ENCODE measurements at regions not wholly inside any gene's neighbourhood (a gene's known extent, or its start where the extent isn't known, plus 50 kb on each side); places are given as distances from the start of the nearest gene placed in this dataset.

DNA sequence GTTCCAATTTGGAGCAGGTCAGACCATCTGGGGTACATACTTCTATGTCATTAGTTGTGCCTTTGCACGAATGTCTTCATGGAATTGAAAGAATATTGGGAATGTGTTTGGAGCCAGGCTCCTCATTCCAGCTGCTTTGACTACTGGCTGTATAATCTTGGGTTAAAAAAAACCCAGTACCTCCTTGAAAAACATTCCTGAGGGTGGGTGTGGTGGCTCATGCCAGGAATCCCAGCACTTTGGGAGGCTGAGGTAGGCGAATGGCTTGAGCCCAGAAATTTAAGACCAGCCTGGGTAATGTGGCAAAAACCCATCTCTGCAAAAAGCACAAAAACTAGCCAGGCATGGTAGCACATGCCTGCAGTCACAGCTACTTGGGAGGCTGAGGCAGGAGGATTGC lies 125.6 kb downstream of the TTC8 start:
- H4K20me1 ChIP-seq (ENCODE audit: insufficient read depth, low read length) = no peaks in the 10 kb centered on the region
- intact Hi-C loops (cut with micrococcal nuclease; ENCODE audit: unreplicated experiment) = no loop called here
- TF ChIP-seq CTCF (conservative IDR thresholded peaks at IDR 0.05; ENCODE audit: low read length) = no peak
- no peak for TF ChIP-seq EZH2phosphoT487 (IDR thresholded peaks at IDR 0.05; ENCODE audit: borderline replicate concordance, low read depth, low read length)
- H3K4me1 ChIP-seq (ENCODE audit: insufficient read depth, low read length, poor library complexity, severe bottlenecking) = no peaks in the 10 kb centered on the region
- H2AFZ ChIP-seq (ENCODE audit: low read length) = no peak overlapping the region
- POLR2A ChIA-PET = no interaction called here
- no peak overlapping the region for H3K4me3 ChIP-seq (ENCODE audit: low read depth, low read length, poor library complexity, severe bottlenecking)
- H3K4me2 ChIP-seq (ENCODE audit: low read length) = no peak overlapping the region
- DNase-seq (ENCODE audit: low spot score) = no peak
- H3K36me3 ChIP-seq (ENCODE audit: insufficient read depth, low read length) = no peaks in the 10 kb centered on the region
- no peak overlapping the region for H3K27ac ChIP-seq (ENCODE audit: low read depth, low read length, poor library complexity, severe bottlenecking)
- CTCF ChIA-PET (ENCODE audit: unreplicated experiment) = no interaction called here
- H3K79me2 ChIP-seq (ENCODE audit: insufficient read depth, low read depth, low read length) = no peaks in the 10 kb centered on the region
- BruUV-seq (replicated peaks) = no TSS peak
- no peaks in the 10 kb centered on the region; the same call in 1 of the 2 replicates for H3K9me2 ChIP-seq (ENCODE audit: insufficient read depth, low read length)
- peaks cover 7% of the 10 kb centered on the region; the same call in 1 of the 2 replicates for H3K9me3 ChIP-seq (ENCODE audit: low read length)

- TF ChIP-seq EZH2phosphoT487 (IDR thresholded peaks at IDR 0.05; ENCODE audit: borderline replicate concordance, low read depth, low read length) (no peak), CTCF (conservative IDR thresholded peaks at IDR 0.05; ENCODE audit: low read length) (no peak)
Observed at GRCh38 chr14:88951370-88951769, 126.9 kb downstream of the TTC8 start.

DNA sequence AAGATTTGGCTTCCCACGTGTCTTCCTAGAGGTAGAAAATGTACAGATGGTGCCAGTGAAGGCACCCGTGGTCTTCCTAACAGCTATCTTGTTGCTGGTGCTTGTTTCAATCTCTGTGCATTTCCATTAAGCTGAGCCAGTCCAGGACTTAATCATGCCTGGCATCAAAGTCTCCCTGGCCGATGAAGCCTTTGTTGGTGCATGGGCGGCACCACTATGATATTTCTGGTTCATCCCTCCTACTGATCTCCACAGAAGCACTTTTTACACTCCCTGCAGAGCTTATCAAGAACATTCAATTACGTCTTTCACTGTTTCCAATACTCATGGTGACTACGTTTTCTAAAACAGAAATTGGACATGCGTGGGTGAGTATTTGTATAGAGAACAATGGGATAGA lies 128.4 kb downstream of the TTC8 start:
- no peak overlapping the region for H2AFZ ChIP-seq (ENCODE audit: low read length)
- no peak overlapping the region for H3K27ac ChIP-seq (ENCODE audit: low read depth, low read length, poor library complexity, severe bottlenecking)
- no peaks in the 10 kb centered on the region for H4K20me1 ChIP-seq (ENCODE audit: insufficient read depth, low read length)
- no peak overlapping the region for H3K4me2 ChIP-seq (ENCODE audit: low read length)
- no peak for DNase-seq (ENCODE audit: low spot score)
- no peaks in the 10 kb centered on the region for H3K36me3 ChIP-seq (ENCODE audit: insufficient read depth, low read length)
- peaks cover 7% of the 10 kb centered on the region; the same call in 1 of the 2 replicates for H3K9me3 ChIP-seq (ENCODE audit: low read length)
- H3K4me3 ChIP-seq (ENCODE audit: low read depth, low read length, poor library complexity, severe bottlenecking) = no peak overlapping the region
- H3K79me2 ChIP-seq (ENCODE audit: insufficient read depth, low read depth, low read length) = no peaks in the 10 kb centered on the region
- no peaks in the 10 kb centered on the region for H3K4me1 ChIP-seq (ENCODE audit: insufficient read depth, low read length, poor library complexity, severe bottlenecking)
- BruUV-seq (replicated peaks) = no TSS peak
- no peak for TF ChIP-seq CTCF (conservative IDR thresholded peaks at IDR 0.05; ENCODE audit: low read length)
- no peak for TF ChIP-seq EZH2phosphoT487 (IDR thresholded peaks at IDR 0.05; ENCODE audit: borderline replicate concordance, low read depth, low read length)
- no peaks in the 10 kb centered on the region; the same call in 1 of the 2 replicates for H3K9me2 ChIP-seq (ENCODE audit: insufficient read depth, low read length)
- CTCF ChIA-PET (ENCODE audit: unreplicated experiment) = no interaction called here
- intact Hi-C loops (cut with micrococcal nuclease; ENCODE audit: unreplicated experiment) = no loop called here
- POLR2A ChIA-PET = interaction anchor here (1.2 kb wide), 1 partner anchor 11 kb away, joined by 3 read pairs; no protein-coding TSS in a partner anchor

More at GRCh38 chr14:88951370-88951769, 126.9 kb downstream of the TTC8 start:
- no peak overlapping the region for H2AFZ ChIP-seq (ENCODE audit: low read length)
- no peak overlapping the region for H3K27ac ChIP-seq (ENCODE audit: low read depth, low read length, poor library complexity, severe bottlenecking)
- BruUV-seq (replicated peaks) = no TSS peak
- H3K9me2 ChIP-seq (ENCODE audit: insufficient read depth, low read length) = no peaks in the 10 kb centered on the region; the same call in 1 of the 2 replicates
- DNase-seq (ENCODE audit: low spot score) = no peak
- H3K4me2 ChIP-seq (ENCODE audit: low read length) = no peak overlapping the region
- intact Hi-C loops (cut with micrococcal nuclease; ENCODE audit: unreplicated experiment) = no loop called here
- ChIA-PET CTCF (ENCODE audit: unreplicated experiment) (no interaction called here), POLR2A (no interaction called here)
- no peaks in the 10 kb centered on the region for H3K36me3 ChIP-seq (ENCODE audit: insufficient read depth, low read length)
- no peaks in the 10 kb centered on the region for H4K20me1 ChIP-seq (ENCODE audit: insufficient read depth, low read length)
- H3K9me3 ChIP-seq (ENCODE audit: low read length) = peaks cover 7% of the 10 kb centered on the region; the same call in 1 of the 2 replicates
- no peaks in the 10 kb centered on the region for H3K4me1 ChIP-seq (ENCODE audit: insufficient read depth, low read length, poor library complexity, severe bottlenecking)
- no peak overlapping the region for H3K4me3 ChIP-seq (ENCODE audit: low read depth, low read length, poor library complexity, severe bottlenecking)
- no peaks in the 10 kb centered on the region for H3K79me2 ChIP-seq (ENCODE audit: insufficient read depth, low read depth, low read length)
